Gastroesophageal sphincter (tissue), 3 donors: ENCODE measurements at regions not wholly inside any gene's neighbourhood (a gene's known extent, or its start where the extent isn't known, plus 50 kb on each side); places are given as distances from the start of the nearest gene placed in this dataset.

Experiments
- POLR2AphosphoS5 ChIP-seq: sonication (generic); formaldehyde crosslinking; IDR thresholded peaks from one replicate; pipeline ENCODE4 v1.6.1; 2017; ENCODE audit warnings: antibody characterized with exemption
- TF ChIP-seq, protein P1 (sequence below), 4 experiments: fragments of 200-600 bp in 2 of 4; fragments of 450-650 bp in 2 of 4; sonication (generic) in 1 of 4; IDR thresholded peaks; one replicate each; pipeline ENCODE4 v1.5.1; 2017 to 2019; ENCODE audit warnings: antibody characterized with exemption in 4 of 4, mild to moderate bottlenecking in 2 of 4, moderate library complexity in 2 of 4

DNA sequence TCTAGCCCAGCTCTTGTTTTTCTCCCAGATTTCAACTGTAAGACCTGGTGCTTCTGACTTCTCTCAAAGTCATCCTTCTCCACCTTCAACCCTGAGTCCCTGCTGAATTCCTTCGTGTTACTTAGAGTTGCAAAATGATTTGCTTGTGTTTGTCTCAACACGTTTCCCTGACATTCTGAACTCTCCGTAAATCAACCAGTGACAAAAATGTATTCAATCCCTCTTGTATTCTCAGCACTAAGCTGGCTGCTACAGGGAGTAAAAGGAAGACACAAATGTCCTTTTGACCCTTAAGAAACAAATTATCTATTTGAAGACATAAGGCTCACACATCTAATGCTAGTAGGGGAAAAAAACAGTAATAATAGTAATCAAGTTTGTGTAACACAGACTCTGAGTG, 514.0 kb upstream of the TMPO start:
- TF ChIP-seq, protein P1, sequence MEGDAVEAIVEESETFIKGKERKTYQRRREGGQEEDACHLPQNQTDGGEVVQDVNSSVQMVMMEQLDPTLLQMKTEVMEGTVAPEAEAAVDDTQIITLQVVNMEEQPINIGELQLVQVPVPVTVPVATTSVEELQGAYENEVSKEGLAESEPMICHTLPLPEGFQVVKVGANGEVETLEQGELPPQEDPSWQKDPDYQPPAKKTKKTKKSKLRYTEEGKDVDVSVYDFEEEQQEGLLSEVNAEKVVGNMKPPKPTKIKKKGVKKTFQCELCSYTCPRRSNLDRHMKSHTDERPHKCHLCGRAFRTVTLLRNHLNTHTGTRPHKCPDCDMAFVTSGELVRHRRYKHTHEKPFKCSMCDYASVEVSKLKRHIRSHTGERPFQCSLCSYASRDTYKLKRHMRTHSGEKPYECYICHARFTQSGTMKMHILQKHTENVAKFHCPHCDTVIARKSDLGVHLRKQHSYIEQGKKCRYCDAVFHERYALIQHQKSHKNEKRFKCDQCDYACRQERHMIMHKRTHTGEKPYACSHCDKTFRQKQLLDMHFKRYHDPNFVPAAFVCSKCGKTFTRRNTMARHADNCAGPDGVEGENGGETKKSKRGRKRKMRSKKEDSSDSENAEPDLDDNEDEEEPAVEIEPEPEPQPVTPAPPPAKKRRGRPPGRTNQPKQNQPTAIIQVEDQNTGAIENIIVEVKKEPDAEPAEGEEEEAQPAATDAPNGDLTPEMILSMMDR (IDR thresholded peaks at IDR 0.05), result no peak
- TF ChIP-seq POLR2AphosphoS5, result no peak
